CD4-positive, alpha-beta T cell treated with Interleukin-10 for 1 hour (primary cell): ENCODE measurements at regions not wholly inside any gene's neighbourhood (a gene's known extent, or its start where the extent isn't known, plus 50 kb on each side); places are given as distances from the start of the nearest gene placed in this dataset.

Source experiments
- DNase-seq: peaks from one replicate; pipeline ENCODE4 v3.0.0-alpha.2; 2020

DNA sequence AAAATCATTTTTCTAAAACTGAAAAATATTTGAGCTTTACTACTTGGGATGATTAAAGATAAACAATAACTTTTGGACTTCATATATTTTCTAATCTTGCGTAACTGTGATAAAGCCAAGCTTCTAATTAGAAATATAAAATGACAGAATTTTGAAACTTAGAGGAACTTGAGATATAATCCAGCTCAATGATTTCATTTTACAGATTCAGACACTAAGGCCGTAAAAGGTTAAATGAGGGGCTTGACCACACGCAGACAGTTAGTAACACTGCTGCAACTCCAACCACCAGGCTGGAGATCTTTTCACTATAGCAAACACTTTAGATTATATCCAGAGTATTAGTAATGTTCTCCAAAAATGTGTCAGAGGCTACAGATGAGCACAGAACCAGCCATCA is 445.5 kb downstream of the ZEB2 start:
- no peak for DNase-seq

DNA sequence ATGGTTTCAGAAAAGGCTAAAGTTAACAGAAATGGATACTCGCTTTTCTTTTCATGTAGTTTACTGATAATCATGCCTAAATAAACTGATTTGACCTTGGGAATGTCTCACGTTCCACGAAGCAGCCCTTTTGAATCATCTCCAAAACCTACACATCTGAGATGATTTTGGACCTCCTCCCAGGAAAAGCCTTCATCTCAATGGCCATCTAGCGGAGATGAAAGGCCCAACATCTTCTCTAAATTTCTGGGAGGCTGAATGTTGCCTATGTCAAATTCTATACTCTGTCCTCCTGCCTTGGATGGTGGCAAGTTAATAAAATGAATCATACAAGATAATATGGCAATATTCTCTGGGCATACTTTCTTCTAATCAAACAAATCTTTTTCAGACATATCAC is 448.5 kb downstream of the ZEB2 start:
- DNase-seq, result no peak

DNA sequence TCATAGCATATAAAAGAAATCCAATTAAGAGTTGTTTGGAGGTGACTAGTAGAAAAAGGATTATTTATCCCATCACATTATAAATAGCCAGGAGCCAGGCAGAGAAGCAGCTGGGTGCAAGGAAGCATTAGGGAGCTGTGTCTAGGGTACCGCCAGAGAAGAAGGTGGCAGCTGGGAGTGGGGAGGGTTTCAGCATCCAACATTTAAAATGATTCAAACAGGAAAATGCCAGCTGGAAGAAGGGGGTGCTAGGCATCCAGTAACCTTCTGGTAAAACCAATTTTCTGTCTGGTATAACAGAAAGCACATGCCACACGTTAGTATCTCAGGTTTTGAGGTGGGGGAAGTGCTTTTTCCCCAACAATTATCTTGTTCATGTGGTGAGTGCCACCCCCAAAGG is 452.4 kb downstream of the ZEB2 start:
- DNase-seq, result no peak

DNA sequence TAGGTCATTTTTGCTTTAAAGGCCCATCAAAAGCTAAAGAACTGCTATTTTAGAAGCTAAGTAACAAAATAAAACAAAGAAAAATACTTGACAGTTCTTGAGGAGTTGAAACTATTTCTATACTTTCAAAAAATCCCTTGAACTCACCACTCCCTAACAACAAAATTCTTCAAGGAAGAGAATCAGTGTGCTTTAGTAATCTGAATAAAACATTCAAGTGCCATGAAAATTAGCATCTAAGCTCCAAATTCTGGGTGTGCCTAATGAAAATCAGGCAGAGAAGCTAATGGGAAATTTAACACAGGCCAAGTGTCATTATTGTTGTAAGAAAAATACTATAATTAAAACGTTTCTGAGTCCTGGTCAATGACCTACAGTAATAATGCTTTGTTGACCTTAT is 456.3 kb downstream of the ZEB2 start:
- no peak for DNase-seq

DNA sequence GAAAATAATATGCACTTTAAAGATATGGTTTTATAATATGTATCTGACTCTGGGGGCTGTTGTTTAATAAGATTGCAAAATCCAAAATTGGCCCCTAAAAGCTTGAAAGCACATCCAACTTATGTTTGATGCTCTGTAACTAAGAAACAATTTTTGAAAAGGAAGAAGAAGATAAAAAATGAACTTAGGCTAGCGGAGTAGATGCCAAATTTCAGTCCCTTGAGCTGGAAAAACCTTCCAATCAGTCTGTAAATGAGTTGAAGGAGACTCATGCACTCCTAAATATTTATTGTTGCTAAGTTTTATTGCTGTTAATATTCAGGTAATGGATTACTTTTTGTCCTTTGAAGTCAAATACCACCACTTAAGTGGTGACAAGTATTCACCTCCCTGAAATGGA is 465.0 kb downstream of the ZEB2 start:
- DNase-seq, result no peak

DNA sequence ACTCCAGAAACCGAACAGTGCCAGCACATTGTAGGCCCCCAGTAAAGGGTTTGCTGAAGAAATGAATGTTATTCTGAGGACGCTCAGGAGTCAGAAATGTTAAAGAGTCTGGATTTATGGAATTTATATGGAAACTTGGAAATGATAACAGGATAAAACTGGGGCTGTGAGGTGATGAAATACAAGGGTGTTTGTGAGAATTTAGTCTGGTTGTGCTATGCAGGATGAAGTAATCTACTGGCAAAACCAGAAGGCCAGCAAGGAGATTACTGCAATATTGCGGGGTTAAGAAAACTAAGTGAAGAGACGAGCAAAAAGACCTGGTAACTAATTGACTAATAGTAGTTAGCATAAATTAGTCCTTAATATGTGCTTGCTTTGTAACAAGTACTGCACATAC is 467.8 kb downstream of the ZEB2 start:
- no peak for DNase-seq

DNA sequence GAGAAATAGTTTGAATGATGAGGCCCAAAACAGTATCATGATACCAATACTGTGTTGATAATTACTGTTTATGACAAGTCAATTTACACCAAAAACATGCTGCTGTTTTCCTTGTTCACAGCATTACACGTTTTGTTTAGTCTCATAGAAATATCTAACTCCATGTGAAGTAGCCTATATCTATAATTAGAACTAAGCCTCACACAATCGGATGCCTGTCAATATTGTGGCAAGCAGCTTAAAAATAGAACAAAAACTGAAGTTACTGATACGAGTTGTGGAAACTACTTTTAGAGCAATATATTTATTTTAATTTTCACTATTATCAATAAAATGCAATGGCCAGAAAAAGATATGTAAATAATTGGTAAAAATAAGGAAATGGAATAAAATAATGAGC is 470.8 kb downstream of the ZEB2 start:
- no peak for DNase-seq

DNA sequence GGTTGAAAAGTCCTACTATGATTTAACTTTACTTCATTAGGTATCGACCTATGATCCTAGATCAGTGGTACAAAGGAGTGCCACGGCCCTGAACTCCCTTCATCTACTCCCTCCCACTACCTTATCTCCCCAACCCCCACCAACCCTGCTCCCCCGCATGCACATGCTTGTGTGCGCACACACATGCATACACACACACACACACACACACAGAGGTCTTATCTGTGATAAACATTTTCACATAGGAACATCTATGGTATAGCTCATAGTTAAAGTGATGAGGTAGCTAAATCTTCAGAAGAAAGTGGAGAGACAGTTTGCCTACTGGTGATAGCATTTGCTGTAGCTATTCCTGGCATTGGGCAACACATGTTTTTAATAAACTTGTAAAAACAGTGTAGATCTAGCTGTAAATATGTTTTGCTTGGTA is 471.3 kb downstream of the ZEB2 start:
- DNase-seq, result no peak

DNA sequence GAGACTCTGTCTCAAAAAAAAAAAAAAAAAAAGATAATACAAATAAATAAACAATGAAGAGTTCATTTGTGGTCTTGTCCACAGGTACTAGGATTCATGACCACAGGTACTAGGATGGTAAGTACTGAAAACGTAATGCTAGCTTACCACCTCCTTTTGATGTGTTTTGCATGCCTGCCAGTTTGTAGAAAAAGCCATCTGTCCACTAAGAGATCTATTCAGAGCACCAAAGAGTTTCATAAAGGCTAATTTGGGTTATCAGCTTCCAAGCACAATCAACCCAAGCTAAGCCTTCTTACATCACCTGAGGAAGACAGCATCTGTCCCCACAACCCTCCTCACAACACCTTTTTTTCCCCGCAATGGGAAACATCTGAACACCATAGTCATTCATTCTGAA is 477.2 kb downstream of the ZEB2 start:
- DNase-seq, result no peak

DNA sequence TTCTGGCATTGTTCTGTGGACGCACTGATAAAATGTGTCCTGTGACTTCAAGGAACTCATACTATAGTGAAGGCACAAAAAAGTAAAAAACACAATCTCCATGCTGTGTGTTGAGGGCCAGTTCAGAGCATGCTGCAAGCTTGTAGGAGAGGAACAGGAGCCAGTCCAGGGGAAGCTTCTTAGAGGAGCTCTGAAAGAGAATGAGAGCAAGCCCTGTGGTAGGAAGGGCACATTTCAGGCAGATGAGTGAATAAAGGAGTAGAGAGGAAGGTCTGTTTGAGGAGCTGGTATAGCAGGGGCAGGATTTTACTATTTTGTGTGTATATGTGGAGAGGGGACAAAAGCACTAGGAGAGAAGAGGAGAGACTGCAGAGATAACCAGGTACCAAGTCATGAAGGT is 478.3 kb downstream of the ZEB2 start:
- no peak for DNase-seq

DNA sequence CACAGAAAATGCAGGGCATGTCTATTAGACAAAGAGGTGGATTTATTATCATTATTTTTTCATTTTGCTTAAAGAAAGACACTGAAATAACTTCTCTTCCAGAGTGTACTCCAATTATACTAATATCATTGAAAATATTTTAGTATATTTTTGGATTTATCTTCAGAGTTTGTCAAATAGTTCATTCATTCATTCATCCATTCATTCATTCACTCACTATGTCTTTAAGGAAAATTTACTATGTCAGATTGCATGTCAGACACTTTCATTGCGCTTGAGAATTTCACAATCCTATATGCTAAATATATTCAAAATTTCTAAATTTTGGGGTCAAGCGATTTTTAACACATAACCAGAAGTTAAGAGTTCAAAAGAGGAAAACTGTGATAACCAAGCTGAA is 479.1 kb downstream of the ZEB2 start:
- DNase-seq, result no peak

DNA sequence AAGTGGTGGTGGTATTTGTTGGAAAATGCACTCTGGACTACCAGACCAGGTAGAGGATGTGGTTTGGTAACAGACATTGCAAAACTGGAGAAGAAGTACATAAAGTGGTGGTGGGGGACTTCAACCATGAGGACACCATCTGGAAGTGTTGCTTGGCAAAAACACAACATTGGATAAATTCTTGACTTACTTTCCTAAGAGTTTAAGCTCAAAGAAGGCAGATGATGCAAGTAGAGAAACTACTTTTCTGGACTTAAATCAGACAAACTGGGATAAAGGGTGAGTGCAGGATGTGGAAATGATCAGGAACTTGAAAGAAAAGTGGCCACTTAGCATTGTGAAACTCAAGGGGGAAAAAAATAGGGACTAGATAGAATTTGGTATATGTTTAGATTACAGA is 487.4 kb downstream of the ZEB2 start:
- no peak for DNase-seq

DNA sequence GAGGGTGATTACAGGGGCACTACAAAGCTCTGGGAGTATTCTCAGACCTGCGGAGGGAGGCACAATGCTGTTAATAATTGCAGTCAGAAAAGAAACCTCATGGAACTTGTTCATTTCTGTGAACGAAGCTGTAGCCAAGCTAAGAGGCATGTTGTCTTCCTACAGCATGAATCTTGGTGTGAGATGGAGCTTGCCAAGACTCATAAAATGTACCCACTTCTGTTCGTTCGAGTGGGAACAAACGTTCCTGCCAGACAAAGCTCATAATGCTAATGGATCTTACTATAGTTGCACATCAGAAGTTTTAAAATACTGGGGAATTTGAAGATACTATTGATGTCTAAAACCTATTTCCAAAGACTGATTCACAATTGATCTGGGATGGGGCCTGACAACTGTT is 489.1 kb downstream of the ZEB2 start:
- no peak for DNase-seq

DNA sequence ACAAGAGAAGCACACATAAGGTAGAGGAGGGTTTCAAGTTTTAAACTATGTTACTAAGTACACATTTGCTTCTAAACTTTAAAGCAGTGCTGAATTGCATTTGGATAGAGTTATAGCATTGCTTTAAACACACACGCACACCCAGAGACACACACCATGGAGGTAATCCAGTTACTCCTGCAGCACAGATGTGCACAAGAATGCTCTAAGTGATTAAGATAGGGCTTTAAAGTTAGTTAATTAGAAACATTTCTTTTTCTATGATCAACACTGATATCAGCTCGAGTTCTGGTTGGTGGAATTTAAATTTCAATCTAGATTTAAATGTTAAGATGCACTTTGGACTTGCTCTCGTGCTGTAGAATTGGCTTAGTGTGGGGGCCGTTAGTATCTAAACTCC is 492.3 kb downstream of the ZEB2 start:
- DNase-seq, result no peak

DNA sequence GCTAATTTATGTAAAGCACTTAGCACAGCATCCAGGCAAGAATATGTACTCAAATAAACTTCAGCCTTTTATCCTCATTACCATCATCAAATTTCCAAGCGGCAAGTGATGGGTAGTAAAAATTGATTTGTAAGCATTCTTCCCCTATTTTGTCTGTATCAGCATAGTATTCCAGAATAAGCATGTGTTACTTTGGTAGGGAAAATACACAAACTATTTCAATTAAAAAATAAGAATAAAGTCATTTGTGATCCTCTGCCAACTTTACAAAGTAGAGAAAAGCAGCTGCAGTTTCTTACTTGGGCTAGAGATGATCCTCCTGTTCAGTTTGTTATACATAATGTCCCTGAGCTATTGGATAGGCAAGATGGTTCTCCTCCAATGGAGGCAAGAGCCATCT is 493.2 kb downstream of the ZEB2 start:
- no peak for DNase-seq

DNA sequence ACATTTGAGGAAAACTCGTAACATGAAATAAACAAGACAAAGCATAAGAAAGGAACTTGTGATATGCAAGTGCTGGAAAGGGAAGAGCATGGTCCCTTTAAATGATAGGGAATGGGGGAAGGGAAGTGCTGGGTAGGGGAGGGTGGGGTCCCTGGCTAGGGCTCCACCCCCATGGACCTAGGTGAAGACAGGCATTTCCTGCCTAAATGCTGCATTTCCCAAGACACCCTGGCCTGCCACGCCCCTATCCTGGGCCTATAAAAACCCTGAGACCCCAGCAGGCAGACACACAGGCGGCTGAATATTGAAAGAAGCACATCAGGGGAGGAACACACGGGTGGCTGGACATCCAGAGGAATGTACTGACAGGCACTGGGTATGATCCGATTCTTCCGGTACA is 499.9 kb downstream of the ZEB2 start:
- no peak for DNase-seq

DNA sequence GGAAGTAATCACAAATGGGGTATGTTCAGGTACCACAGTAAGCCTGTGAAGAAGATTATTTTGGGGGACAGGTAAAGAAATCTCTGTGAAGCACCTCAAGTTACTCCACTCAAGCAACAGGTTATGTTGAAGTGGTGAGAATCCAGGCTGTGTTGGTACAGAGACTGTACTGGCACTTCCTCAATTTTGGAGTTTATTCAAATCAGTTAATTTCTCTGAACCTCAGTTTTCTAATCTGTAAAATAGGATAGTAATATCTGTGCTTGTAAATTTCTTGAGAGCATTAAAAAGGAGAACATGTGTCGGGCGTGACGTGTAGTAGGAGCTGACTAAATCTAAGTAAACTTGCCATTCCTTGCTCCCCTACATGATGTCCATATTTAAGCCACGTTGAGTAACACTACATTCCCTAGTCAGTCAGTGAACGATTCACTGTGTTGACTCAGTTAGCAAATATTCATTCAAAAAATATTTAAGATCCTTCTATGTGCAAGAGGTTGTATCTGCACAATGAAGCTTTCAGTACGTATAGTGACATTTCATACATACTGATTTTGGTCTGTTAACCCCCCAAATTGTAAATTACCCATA is 504.2 kb downstream of the ZEB2 start:
- DNase-seq, result no peak

DNA sequence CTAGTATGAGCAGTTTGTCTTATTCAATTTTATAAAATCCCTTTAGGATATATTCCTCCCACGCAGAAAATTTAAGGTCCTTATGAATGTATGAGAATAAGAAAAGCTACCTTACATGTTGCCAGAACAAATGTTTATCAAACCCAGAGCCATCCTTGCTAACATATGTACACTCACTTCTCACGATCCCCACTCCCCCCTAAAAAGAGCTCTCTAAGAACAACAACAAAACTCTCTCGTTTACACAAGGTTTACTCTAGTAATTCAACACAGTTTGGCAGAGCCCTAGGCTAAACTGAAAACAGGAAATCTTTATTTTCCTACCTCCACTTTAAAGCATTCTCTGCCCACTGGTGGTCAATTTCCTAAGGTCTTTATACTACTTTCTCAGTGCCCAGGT is 504.9 kb downstream of the ZEB2 start:
- DNase-seq, result no peak

DNA sequence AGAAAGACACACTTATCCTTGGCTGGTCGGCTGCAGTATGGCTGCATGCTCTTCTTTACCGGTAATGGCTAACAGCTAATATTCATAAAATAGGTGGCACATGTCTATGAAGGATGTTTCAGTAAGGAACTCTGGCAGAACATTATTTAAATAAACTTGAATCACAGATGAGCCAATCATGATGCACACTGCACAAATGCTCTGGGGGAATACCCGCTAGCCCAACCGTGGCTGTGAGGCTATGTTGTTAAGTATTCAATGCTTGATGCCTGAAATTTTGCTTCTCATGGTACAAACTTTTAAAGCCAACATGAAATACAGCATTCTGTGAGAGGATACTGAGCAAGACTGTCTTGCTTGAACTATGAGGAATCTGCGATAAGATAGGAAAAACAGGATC is 505.8 kb downstream of the ZEB2 start:
- DNase-seq, result no peak

DNA sequence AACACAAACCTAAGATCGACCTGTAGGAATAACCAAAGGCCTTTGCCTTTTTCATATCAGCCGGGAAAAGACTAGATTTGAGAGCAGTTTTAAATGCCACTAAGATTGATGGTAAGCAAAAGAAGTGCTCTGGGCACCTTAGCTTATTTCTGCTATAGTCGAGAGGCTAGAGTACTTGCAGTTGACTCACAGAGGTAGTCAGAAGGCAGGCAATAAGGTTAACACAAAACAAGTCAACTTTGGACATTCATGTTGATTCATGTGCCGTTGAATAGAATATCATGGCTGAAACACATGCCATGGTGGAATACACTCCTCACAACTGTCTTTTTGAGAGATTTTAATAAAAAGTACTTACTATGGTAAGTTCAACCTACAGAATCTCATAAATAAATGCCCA is 507.6 kb downstream of the ZEB2 start:
- no peak for DNase-seq

DNA sequence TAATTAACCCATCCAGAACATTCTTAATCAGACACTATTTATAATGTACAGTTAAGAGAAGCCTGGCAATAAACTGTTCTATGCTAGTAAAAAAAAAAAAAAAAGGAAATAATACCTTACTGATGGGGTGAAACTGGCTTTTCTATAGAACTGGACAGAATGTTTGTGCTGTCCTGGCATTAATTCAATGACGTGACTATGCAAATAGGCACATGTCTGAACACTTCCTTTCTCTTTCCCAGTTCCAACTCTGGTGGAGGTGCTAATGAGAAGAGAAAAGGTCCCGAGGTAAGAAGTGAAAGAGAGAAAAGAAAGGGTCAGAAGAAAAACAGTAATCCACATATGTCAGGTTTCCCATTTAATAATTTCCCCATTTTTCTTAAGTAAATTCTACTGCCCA is 508.4 kb downstream of the ZEB2 start:
- no peak for DNase-seq

DNA sequence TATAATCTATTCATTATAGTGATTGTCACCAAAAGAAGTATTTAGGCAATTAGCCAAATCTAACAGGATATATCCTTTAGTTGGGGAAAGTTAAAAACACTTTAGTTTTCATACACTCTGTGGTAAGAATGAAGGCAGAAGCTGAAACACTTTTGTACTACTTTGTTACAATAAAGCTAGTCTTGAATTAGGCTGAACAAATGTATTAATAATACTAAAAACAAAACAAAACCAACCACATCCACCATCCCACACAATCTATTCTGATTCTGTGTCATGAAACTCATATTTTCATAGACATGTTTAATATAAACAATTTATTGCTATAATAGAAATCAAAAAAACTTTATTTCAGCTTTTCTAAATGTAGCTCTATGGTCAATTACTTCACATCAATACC is 508.8 kb downstream of the ZEB2 start:
- DNase-seq, result no peak

DNA sequence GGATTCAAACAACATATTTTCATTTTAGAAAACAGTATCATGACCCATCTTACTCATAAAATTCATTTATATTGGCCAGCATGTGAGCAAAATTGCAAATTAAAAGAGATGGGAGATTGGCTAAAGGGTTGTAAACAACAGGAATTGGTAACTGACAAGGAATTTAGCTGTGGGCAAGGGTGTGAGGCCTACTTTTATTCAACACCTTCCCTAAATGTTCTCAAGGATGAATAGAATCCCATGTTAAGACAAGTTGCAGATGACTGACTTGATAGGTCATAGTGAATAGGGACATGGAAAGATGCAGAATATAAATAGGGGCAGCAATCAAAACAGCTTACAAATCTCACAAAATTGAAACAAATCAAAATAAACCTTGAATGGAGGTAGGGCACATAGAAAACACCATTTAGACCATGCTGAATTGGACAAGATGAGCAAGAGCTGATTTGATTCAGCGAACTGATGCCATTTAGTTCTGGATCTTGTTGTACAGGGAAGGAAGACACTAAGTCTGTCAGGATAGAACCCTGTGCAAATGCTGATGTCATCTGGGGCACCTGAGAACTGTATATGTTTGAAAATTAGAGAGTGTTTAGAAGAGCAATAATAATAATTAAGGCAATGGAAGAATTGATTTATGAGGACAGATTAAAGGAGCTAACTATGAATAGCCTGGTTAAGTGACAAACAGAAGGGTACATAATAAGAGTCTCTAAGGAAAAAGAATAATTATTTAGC is 509.7 kb downstream of the ZEB2 start:
- no peak for DNase-seq

DNA sequence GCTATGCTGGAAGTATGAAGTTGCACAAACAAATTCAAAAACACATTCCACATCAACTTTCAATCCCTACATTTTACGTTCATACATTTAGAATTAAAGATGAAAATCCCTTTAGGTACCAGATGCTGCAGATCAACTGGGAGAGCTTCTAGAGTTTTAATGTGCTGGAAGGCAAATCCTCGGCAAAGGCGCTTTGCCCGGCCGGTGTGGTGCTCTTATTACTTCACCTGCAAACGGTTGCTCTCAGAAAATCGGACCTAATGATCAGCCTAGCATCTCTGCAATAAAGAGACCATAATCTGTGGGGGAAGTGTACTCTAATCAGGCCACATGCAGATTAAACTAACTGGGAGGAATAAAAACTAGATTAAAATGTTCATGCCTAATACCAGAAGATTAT is 513.8 kb downstream of the ZEB2 start:
- DNase-seq, result no peak

DNA sequence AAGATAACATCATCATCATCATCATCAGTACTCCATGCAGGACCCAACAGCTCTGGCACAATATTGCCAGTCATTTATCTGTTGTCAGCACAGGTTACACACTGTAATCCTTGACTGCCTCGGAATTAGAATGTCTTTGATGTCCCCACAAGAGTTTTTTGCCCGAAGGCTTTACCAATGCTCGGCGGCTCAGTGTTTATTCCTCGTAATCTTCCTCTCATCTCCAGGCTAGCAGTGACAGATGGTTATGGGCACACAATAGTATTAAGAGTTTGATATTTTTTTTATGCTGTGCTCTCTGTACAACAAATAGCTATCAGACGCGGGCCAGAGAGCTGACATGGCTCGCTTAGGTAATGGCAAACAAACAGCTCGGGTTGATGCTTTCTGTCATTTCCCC is 515.2 kb downstream of the ZEB2 start:
- DNase-seq, result no peak
